SK-N-SH (cell line): ENCODE measurements at regions not wholly inside any gene's neighbourhood (a gene's known extent, or its start where the extent isn't known, plus 50 kb on each side); places are given as distances from the start of the nearest gene placed in this dataset.

Experiments used
- CTCF ChIP-seq: fragments of 200-600 bp; sonication (generic); IDR thresholded peaks from 2 replicates; pipeline ENCODE4 v1.6.1; 2017; ENCODE audit warnings: antibody characterized with exemption, mild to moderate bottlenecking, moderate library complexity
- EZH2phosphoT487 ChIP-seq: fragments of 200-600 bp; sonication (generic); IDR thresholded peaks from 2 replicates; pipeline ENCODE4 v1.6.1; 2017; ENCODE audit warnings: low read depth, mixed run types, mild to moderate bottlenecking, antibody characterized with exemption, moderate library complexity, borderline replicate concordance
- POLR2AphosphoS5 ChIP-seq: IDR thresholded peaks from 2 replicates; pipeline ENCODE4 v1.6.1; 2012; ENCODE audit warnings: low read depth, low read length
- RXRA ChIP-seq: IDR thresholded peaks from 2 replicates; pipeline ENCODE4 v1.4.0; 2012; ENCODE audit warnings: low read depth, mild to moderate bottlenecking, borderline replicate concordance
- TEAD4 ChIP-seq: IDR thresholded peaks from 2 replicates; pipeline ENCODE4 v1.4.0; 2012; ENCODE audit warnings: mild to moderate bottlenecking, borderline replicate concordance; ENCODE audit not compliant: insufficient read depth

GRCh38 chr4:37008199-37008598, 236.3 kb upstream of the NWD2 start:
- TF ChIP-seq POLR2AphosphoS5 (no peak), RXRA (no peak), CTCF (no peak), TEAD4 (no peak), EZH2phosphoT487 (no peak)
